ENCODE measurements at regions not wholly inside any gene's neighbourhood (a gene's known extent, or its start where the extent isn't known, plus 50 kb on each side); places are given as distances from the start of the nearest gene placed in this dataset.

GRCh38 chr5:125169396-125169795 is 423.0 kb upstream of the ZNF608 start:
- H3K4me1 ChIP-seq (ENCODE audit: insufficient read depth, low read length), result no peaks in the 10 kb centered on the region
- ChIA-PET POLR2A (no interaction called here), CTCF (no interaction called here)
- H3K4me3 ChIP-seq (ENCODE audit: low read length), result no peak overlapping the region
- no peaks in the 10 kb centered on the region for H3K27me3 ChIP-seq (ENCODE audit: control insufficient read depth in 1 of 2, insufficient read depth in 2 of 2, low read length in 2 of 2)
- no peaks in the 10 kb centered on the region for H3K36me3 ChIP-seq (ENCODE audit: insufficient read depth, low read length)
- Mint-ChIP-seq H3K9me3 (peaks cover 7% of the 10 kb centered on the region), H3K4me3 (no peak overlapping the region), H3K27ac (no peak overlapping the region), H3K36me3 (ENCODE audit: low read depth) (no peaks in the 10 kb centered on the region), H3K27me3 (no peaks in the 10 kb centered on the region), H3K4me1 (ENCODE audit: low read depth) (no peaks in the 10 kb centered on the region)
- TF ChIP-seq, protein P1, sequence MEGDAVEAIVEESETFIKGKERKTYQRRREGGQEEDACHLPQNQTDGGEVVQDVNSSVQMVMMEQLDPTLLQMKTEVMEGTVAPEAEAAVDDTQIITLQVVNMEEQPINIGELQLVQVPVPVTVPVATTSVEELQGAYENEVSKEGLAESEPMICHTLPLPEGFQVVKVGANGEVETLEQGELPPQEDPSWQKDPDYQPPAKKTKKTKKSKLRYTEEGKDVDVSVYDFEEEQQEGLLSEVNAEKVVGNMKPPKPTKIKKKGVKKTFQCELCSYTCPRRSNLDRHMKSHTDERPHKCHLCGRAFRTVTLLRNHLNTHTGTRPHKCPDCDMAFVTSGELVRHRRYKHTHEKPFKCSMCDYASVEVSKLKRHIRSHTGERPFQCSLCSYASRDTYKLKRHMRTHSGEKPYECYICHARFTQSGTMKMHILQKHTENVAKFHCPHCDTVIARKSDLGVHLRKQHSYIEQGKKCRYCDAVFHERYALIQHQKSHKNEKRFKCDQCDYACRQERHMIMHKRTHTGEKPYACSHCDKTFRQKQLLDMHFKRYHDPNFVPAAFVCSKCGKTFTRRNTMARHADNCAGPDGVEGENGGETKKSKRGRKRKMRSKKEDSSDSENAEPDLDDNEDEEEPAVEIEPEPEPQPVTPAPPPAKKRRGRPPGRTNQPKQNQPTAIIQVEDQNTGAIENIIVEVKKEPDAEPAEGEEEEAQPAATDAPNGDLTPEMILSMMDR (IDR thresholded peaks at IDR 0.05), result no peak
- no peak for ATAC-seq (ENCODE audit: poor library complexity)
- no peak for DNase-seq
- intact Hi-C loops (cut with DNase I, micrococcal nuclease), result no loop called here
- H3K27ac ChIP-seq (ENCODE audit: low read depth in 1 of 2, low read length in 2 of 2), result no peak overlapping the region
- peaks cover 0 to 5% of the 10 kb centered on the region in 2 experiments for H3K9me3 ChIP-seq (ENCODE audit: control insufficient read depth in 1 of 2, insufficient read depth in 1 of 2, low read length in 2 of 2)

DNA sequence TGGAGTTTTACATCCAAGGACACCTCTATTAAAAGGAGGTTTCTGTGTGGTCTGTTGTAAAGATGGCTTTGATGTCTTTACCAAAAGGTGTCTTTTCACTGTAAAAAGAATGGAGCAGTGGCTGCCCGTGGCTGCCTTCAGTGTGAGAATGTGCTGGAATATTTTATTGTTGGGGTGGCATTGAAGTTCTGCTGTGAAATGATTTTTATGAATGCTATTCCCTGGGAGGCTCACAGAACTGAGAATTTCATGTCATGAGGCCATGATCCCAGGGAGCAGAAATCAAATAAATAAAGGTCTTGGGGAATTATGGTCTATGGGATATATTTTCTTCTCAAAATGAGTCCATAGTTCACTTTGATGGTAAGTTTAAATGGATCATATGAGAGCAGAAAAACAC is 425.2 kb upstream of the ZNF608 start:
- Mint-ChIP-seq H3K27ac (no peak overlapping the region), H3K9me3 (no peaks in the 10 kb centered on the region), H3K27me3 (no peaks in the 10 kb centered on the region), H3K36me3 (ENCODE audit: low read depth) (no peaks in the 10 kb centered on the region), H3K4me3 (no peak overlapping the region), H3K4me1 (ENCODE audit: low read depth) (no peaks in the 10 kb centered on the region)
- Histone ChIP-seq H3K27me3 (ENCODE audit: control insufficient read depth in 1 of 2, insufficient read depth in 2 of 2, low read length in 2 of 2) (no peaks in the 10 kb centered on the region), H3K4me1 (ENCODE audit: insufficient read depth, low read length) (no peaks in the 10 kb centered on the region), H3K9me3 (ENCODE audit: control insufficient read depth in 1 of 2, insufficient read depth in 1 of 2, low read length in 2 of 2) (peaks cover 0 to 5% of the 10 kb centered on the region in 2 experiments), H3K27ac (ENCODE audit: low read depth in 1 of 2, low read length in 2 of 2) (no peak overlapping the region), H3K4me3 (ENCODE audit: low read length) (no peak overlapping the region), H3K36me3 (ENCODE audit: insufficient read depth, low read length) (no peaks in the 10 kb centered on the region)
- DNase-seq, result no peak
- TF ChIP-seq, protein P1 (IDR thresholded peaks at IDR 0.05), result no peak
- ChIA-PET CTCF (no interaction called here), POLR2A (no interaction called here)
- intact Hi-C loops (cut with DNase I, micrococcal nuclease), result no loop called here
- ATAC-seq (ENCODE audit: poor library complexity), result no peak

DNA sequence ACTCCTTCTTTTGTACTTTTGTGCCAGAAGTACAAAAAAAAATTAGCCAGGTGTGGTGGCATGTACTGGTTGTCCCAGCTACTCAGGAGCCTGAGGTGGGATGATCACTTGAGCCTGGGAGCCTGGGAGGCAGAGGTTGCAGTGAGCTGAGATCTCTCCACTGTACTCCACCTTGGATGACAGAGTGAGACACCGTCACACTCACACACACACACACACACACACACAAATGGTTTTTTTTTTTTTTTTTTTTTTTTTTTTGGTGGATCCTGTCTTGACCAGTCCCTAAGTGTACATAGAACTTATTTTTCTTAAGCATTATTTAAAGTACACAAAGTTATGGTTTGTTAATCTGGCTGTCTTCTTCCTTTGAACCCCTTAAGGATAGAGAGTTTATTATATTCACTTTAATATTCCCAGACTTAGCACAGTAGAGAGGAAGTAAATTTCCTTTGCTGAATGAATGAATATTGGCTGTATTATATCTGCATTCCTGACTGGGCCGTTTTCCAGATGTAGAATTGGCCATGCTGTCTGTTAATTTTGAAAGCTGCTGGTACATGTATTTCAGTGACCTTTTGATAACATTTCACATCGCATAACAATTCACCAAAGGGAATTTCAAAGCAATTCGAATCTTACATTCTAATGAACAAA is 429.0 kb upstream of the ZNF608 start:
- H3K27me3 Mint-ChIP-seq, result no peaks in the 10 kb centered on the region
- CTCF ChIA-PET, result no interaction called here
- no peaks in the 10 kb centered on the region for H3K9me3 Mint-ChIP-seq
- ATAC-seq (ENCODE audit: poor library complexity), result no peak
- H3K4me1 Mint-ChIP-seq (ENCODE audit: low read depth), result no peaks in the 10 kb centered on the region
- no peaks in the 10 kb centered on the region for H3K27me3 ChIP-seq (ENCODE audit: control insufficient read depth in 1 of 2, insufficient read depth in 2 of 2, low read length in 2 of 2)
- no peaks in the 10 kb centered on the region for H3K36me3 ChIP-seq (ENCODE audit: insufficient read depth, low read length)
- POLR2A ChIA-PET, result no interaction called here
- intact Hi-C loops (cut with DNase I, micrococcal nuclease), result no loop called here
- H3K4me3 Mint-ChIP-seq, result no peak overlapping the region
- H3K27ac Mint-ChIP-seq, result no peak overlapping the region
- no peak overlapping the region for H3K27ac ChIP-seq (ENCODE audit: low read depth in 1 of 2, low read length in 2 of 2)
- H3K4me1 ChIP-seq (ENCODE audit: insufficient read depth, low read length), result no peaks in the 10 kb centered on the region
- TF ChIP-seq, protein P1 (IDR thresholded peaks at IDR 0.05), result no peak
- H3K36me3 Mint-ChIP-seq (ENCODE audit: low read depth), result no peaks in the 10 kb centered on the region
- no peak overlapping the region for H3K4me3 ChIP-seq (ENCODE audit: low read length)
- peaks cover 0 to 3% of the 10 kb centered on the region in 2 experiments for H3K9me3 ChIP-seq (ENCODE audit: control insufficient read depth in 1 of 2, insufficient read depth in 1 of 2, low read length in 2 of 2)
- no peak for DNase-seq

Data from CD4-positive, alpha-beta T cell (primary cell).